GM23338 (cell line): ENCODE measurements at regions not wholly inside any gene's neighbourhood (a gene's known extent, or its start where the extent isn't known, plus 50 kb on each side); places are given as distances from the start of the nearest gene placed in this dataset.
A peak's percentile ranks its signal among the peaks of the same experiment; 100 is the strongest.

Experiments
- ATAC-seq: fragments of 200-7000 bp; cut with Tn5 transposase; 3 replicates; pipeline ENCODE4 v1.9.1; 2020
- DNase-seq: peaks from one replicate; pipeline ENCODE4 v3.0.0-alpha.2; 2015; ENCODE audit warnings: low spot score
- H2AFZ ChIP-seq: fragments of 200-600 bp; sonication (generic); 2 replicates; pipeline ENCODE4 v1.8.0; 2016; ENCODE audit warnings: antibody characterized with exemption, mild to moderate bottlenecking, moderate library complexity
- H3F3A ChIP-seq: fragments of 200-600 bp; sonication (generic); replicated peaks from 2 replicates; pipeline ENCODE4 v1.8.0; 2017; ENCODE audit warnings: antibody characterized with exemption, mixed run types, low read depth
- H3K27ac ChIP-seq: fragments of 200-600 bp; sonication (generic); 2 replicates; pipeline ENCODE4 v1.6.1; 2016; ENCODE audit warnings: low read depth
- H3K27me3 ChIP-seq: fragments of 200-600 bp; sonication (generic); 2 replicates; pipeline ENCODE4 v1.8.0; 2016; ENCODE audit warnings: mild to moderate bottlenecking, mixed run types, moderate library complexity; ENCODE audit not compliant: insufficient read depth
- H3K36me3 ChIP-seq: fragments of 200-600 bp; sonication (generic); 2 replicates; pipeline ENCODE4 v1.8.0; 2016; ENCODE audit warnings: mild to moderate bottlenecking; ENCODE audit not compliant: insufficient read depth
- H3K4me1 ChIP-seq: fragments of 200-600 bp; sonication (generic); 2 replicates; pipeline ENCODE4 v1.8.0; 2016; ENCODE audit warnings: mild to moderate bottlenecking, moderate library complexity; ENCODE audit not compliant: insufficient read depth
- H3K4me2 ChIP-seq: fragments of 200-600 bp; sonication (generic); 2 replicates; pipeline ENCODE4 v1.7.1; 2017; ENCODE audit warnings: mixed run types
- H3K4me3 ChIP-seq: fragments of 200-600 bp; sonication (generic); 2 replicates; pipeline ENCODE4 v1.6.1; 2016; ENCODE audit warnings: mixed run types
- H3K79me2 ChIP-seq: fragments of 200-600 bp; sonication (generic); replicated peaks from 2 replicates; pipeline ENCODE4 v1.8.0; 2017; ENCODE audit warnings: mild to moderate bottlenecking; ENCODE audit not compliant: insufficient read depth
- H3K9me2 ChIP-seq: fragments of 200-600 bp; sonication (generic); 2 replicates; pipeline ENCODE4 v1.8.0; 2017; ENCODE audit not compliant: insufficient read depth
- H4K20me1 ChIP-seq: fragments of 200-600 bp; sonication (generic); replicated peaks from 2 replicates; pipeline ENCODE4 v1.8.0; 2017; ENCODE audit warnings: mild to moderate bottlenecking; ENCODE audit not compliant: insufficient read depth
- H3K27ac Mint-ChIP-seq: 2 replicates; pipeline ENCODE4 v1.8.0; 2020; ENCODE audit warnings: inconsistent platforms, mild to moderate bottlenecking, moderate library complexity, mixed read lengths
- H3K27me3 Mint-ChIP-seq: 3 replicates; pipeline ENCODE4 v1.8.0; 2022; ENCODE audit warnings: low read depth, mild to moderate bottlenecking, moderate library complexity, mixed read lengths, inconsistent platforms; ENCODE audit not compliant: insufficient read depth, poor library complexity
- H3K36me3 Mint-ChIP-seq: 3 replicates; pipeline ENCODE4 v1.8.0; 2021; ENCODE audit warnings: low read depth, mild to moderate bottlenecking, inconsistent platforms, moderate library complexity, mixed read lengths
- H3K4me1 Mint-ChIP-seq: 3 replicates; pipeline ENCODE4 v1.8.0; 2020; ENCODE audit warnings: mild to moderate bottlenecking, inconsistent platforms, mixed read lengths
- H3K4me3 Mint-ChIP-seq: 3 replicates; pipeline ENCODE4 v1.8.0; 2021; ENCODE audit warnings: moderate library complexity, mild to moderate bottlenecking, inconsistent platforms, mixed read lengths
- H3K9me3 Mint-ChIP-seq: 3 replicates; pipeline ENCODE4 v1.8.0; 2020; ENCODE audit warnings: moderate library complexity, mild to moderate bottlenecking, inconsistent platforms, mixed read lengths
- CREB1 ChIP-seq: fragments of 250-450 bp; sonication (Bioruptor Pico); IDR thresholded peaks from 2 replicates; pipeline ENCODE4 v1.5.0; 2020; ENCODE audit warnings: low read depth, mild to moderate bottlenecking, moderate library complexity
- CTCF ChIP-seq, 2 experiments: fragments of 200-600 bp in 1 of 2; sonication (generic) in 1 of 2; conservative IDR thresholded peaks; 2 replicates each; pipeline versions ENCODE4 v1.5.1 to v1.6.1; 2016 to 2017; ENCODE audit warnings: antibody characterized with exemption in 2 of 2, low read depth in 2 of 2, mild to moderate bottlenecking in 2 of 2, moderate library complexity in 1 of 2
- ETS1 ChIP-seq: IDR thresholded peaks from 2 replicates; pipeline ENCODE4 v1.6.1; 2016; ENCODE audit warnings: antibody characterized with exemption
- EZH2 ChIP-seq: fragments of 200-600 bp; sonication (generic); IDR thresholded peaks from one replicate; pipeline ENCODE4 v1.8.0; 2017; ENCODE audit warnings: antibody characterized with exemption, mild to moderate bottlenecking, low read depth; ENCODE audit not compliant: unreplicated experiment
- EZH2phosphoT487 ChIP-seq: fragments of 200-600 bp; sonication (generic); IDR thresholded peaks from one replicate; pipeline ENCODE4 v1.8.1; 2018; ENCODE audit warnings: antibody characterized with exemption; ENCODE audit not compliant: unreplicated experiment
- JUNB ChIP-seq: IDR thresholded peaks from one replicate; pipeline ENCODE4 v1.6.1; 2016; ENCODE audit warnings: antibody characterized with exemption; ENCODE audit not compliant: unreplicated experiment
- POLR2AphosphoS5 ChIP-seq: IDR thresholded peaks from 2 replicates; pipeline ENCODE4 v1.6.1; 2016; ENCODE audit warnings: antibody characterized with exemption, low read depth
- REST ChIP-seq: IDR thresholded peaks from one replicate; pipeline ENCODE4 v1.6.1; 2018; ENCODE audit warnings: antibody characterized with exemption; ENCODE audit not compliant: unreplicated experiment
- ZNF114 ChIP-seq: fragments of 250-450 bp; sonication (Bioruptor Pico); IDR thresholded peaks from 2 replicates; pipeline ENCODE4 v1.5.0; 2020; ENCODE audit warnings: mild to moderate bottlenecking, moderate library complexity
- ZNF331 ChIP-seq: fragments of 250-450 bp; sonication (Bioruptor Pico); IDR thresholded peaks from 2 replicates; pipeline ENCODE4 v1.5.0; 2020; ENCODE audit warnings: low read depth, mild to moderate bottlenecking, moderate library complexity
- ZNF462 ChIP-seq: fragments of 250-450 bp; sonication (Bioruptor Pico); IDR thresholded peaks from 2 replicates; pipeline ENCODE4 v1.5.0; 2020; ENCODE audit warnings: mild to moderate bottlenecking, moderate library complexity

- H2AFZ ChIP-seq = no peak overlapping the region
- ATAC-seq (no peak), DNase-seq (peak; percentile 11)
- TF ChIP-seq REST (no peak), EZH2phosphoT487 (no peak), POLR2AphosphoS5 (no peak), EZH2 (no peak), ZNF114 (CRISPR knock-in tag) (no peak), ETS1 (no peak), ZNF462 (CRISPR knock-in tag) (no peak), CREB1 (CRISPR knock-in tag) (no peak), JUNB (no peak), ZNF331 (CRISPR knock-in tag) (no peak), CTCF (conservative IDR thresholded peaks at IDR 0.05; ENCODE audit: low read depth in 2 of 2) (no peak)
- Mint-ChIP-seq H3K27me3 (no peaks in the 10 kb centered on the region), H3K27ac (no peak overlapping the region), H3K4me3 (no peak overlapping the region), H3K4me1 (no peaks in the 10 kb centered on the region), H3K36me3 (no peaks in the 10 kb centered on the region), H3K9me3 (no peaks in the 10 kb centered on the region; the same call in 2 of the 3 replicates)
- H3F3A ChIP-seq = no peaks in the 10 kb centered on the region
- no peaks in the 10 kb centered on the region for H3K27me3 ChIP-seq
- H3K36me3 ChIP-seq = no peaks in the 10 kb centered on the region
- no peak overlapping the region for H3K4me3 ChIP-seq
- H3K27ac ChIP-seq = no peak overlapping the region
- no peak overlapping the region for H3K4me2 ChIP-seq
- no peaks in the 10 kb centered on the region for H3K79me2 ChIP-seq
- no peaks in the 10 kb centered on the region for H3K4me1 ChIP-seq
- no peaks in the 10 kb centered on the region for H4K20me1 ChIP-seq
- H3K9me2 ChIP-seq = no peaks in the 10 kb centered on the region
Measured at GRCh38 chrX:109793191-109793590, 60.1 kb upstream of the ACSL4 start.
